CD4-positive, alpha-beta T cell treated with Interleukin-4 for 4 hours (primary cell): ENCODE measurements at regions not wholly inside any gene's neighbourhood (a gene's known extent, or its start where the extent isn't known, plus 50 kb on each side); places are given as distances from the start of the nearest gene placed in this dataset.
"Not testable (repeated sequence)": the region's sequence is repeated elsewhere in the genome, so short reads cannot be mapped to it uniquely, and the experiment has no call there.

Experiments used
- DNase-seq: peaks from one replicate; pipeline ENCODE4 v3.0.0-alpha.2; 2020

DNA sequence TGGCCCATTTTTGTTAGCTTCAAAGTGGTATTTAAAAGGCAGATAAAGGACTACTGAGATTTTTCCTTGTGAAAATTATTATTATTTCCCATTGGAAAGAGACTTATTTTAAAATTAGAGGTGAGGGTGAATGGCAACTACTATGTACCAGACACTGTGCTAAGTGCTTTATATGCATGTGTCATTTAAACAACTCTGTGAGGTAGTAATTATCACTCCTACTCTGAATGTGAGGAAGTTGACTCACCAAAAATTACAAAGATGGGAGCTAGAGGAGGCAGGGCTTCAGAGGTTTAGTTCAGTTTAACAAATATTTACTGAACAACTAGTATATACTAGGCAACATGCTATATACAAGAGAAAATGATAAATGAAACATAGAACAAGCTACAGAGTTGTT, 78.2 kb downstream of the MSL3 start:
- no peak for DNase-seq

GRCh38 chrX:11837437-11837836, 79.4 kb downstream of the MSL3 start:
- no peak for DNase-seq

- DNase-seq = no peak
Measured at GRCh38 chrX:11864171-11864570, 106.1 kb downstream of the MSL3 start.

DNA sequence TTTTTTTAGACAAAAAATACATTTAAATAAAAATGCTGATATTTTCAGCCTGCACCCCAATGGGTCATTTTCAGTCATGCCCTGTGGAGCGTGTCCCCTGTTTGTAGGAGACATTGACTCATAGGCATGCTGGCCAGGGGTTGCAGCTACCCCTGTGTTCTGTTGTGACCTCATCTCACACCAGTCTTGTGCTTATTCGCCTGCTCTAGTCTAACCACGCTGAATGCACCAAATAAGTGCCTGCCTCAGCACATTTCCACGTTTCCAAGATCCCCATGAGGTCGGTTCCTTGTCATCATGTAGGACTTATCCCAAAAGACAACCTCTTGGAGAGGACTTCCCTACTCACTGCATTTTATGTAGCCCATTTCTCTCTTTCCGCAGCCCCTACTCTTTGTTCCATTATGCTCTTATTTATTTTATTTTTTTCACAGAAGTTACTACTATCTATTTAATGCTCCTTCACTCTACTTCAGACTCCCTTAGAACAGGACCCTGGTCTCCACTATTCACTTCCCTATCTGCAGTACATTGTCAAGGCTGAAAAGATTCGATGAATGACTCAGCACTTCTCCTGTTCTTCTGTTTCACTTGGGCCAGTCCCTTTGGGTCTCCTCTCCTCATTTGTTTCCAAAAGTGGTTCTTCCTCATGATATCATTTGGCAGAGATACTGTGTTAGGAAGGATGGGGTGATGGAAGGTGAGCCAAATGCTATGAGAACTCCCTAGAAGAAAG, 109.7 kb downstream of the MSL3 start:
- DNase-seq = no peak

GRCh38 chrX:11870789-11871188, 112.8 kb downstream of the MSL3 start:
- no peak for DNase-seq

DNA sequence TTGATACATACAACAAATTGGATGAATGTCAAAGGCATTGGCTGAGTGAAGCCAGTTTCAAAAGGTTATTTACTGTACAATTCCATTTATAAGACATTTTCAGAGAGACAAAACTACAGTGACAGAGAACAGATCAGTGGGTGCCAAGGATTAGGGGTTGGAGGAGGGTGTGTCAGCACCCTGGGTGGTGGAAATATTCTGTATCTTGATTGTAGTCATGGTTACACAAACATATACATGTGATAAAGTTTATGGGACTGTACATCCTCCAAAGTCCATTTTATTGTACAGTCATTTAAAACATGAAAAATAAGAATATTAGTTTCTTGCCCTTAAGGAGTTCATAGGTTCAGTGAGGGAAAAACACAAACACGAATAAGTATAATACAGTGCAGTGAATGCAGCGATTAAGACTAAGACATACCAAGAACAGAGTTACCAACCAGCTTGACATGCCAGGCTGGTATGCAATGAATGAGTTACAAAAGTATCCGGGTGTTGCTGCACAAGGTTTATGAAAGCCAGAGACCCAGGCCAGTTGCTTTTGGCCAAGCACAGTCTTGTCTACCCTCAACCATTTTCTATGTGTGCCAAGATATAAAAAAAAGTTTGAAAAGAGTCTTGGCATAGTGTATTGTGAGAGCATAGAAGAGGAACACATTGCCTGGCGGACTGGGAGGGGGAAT, 123.6 kb downstream of the MSL3 start:
- no peak for DNase-seq

- DNase-seq = no peak
Measured at GRCh38 chrX:11886745-11887144, 128.7 kb downstream of the MSL3 start.

DNA sequence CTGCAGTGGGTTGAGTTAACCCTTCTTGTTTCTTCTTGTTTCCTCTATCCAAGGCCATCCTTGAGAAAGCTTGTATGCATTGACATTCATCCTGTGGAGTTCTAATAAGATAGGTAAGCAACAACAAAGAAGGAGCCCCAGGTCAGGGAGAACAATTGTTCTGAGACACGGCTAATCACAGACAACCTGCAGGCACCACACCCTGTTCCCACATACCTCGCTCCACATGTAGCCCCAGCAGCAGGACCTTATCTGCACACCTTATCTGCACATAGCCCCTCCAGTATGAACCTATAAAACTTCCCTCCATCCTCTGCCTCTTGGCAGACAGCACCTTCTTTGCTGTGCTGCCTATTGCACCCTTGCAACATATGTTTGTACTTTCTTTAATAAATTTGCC, 129.1 kb downstream of the MSL3 start:
- DNase-seq = no peak

DNA sequence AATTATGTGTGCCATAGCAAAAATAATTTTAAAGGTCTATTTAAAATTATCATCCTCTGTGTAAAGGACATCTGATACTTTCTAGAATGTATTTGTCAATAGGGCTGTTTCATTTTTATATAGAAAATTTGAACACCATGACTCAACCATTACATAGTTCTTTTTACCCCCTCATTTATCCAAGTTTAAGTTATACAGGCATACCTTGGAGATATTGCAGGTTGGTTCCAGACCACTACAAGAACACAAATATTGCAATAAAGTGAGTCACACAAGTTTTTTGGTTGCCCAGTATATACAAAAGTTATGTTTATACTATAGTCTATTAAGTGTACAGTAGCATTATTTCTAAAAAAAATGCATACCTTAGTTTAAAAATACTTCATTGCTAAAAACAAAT, 130.4 kb downstream of the MSL3 start:
- DNase-seq = no peak

DNA sequence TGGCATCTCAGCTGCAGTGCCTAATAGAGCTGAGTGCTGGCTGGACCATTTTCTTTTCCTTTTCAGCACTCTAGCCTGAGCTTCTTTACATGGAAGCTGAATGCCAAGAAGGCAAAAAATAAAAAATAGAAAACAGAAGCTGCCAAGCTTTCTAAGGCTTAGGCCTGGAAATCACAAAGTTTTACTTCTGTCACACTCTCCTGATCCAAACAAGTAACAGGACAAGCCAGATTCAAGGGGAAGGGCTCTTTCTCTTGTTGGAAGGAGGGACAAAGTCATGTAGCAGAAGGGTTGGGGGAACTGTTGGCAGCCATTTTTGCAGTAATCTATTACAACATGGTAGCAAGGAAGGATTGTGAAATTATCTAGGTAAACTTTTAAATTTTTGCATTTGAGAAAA, 131.8 kb downstream of the MSL3 start:
- DNase-seq = no peak

DNA sequence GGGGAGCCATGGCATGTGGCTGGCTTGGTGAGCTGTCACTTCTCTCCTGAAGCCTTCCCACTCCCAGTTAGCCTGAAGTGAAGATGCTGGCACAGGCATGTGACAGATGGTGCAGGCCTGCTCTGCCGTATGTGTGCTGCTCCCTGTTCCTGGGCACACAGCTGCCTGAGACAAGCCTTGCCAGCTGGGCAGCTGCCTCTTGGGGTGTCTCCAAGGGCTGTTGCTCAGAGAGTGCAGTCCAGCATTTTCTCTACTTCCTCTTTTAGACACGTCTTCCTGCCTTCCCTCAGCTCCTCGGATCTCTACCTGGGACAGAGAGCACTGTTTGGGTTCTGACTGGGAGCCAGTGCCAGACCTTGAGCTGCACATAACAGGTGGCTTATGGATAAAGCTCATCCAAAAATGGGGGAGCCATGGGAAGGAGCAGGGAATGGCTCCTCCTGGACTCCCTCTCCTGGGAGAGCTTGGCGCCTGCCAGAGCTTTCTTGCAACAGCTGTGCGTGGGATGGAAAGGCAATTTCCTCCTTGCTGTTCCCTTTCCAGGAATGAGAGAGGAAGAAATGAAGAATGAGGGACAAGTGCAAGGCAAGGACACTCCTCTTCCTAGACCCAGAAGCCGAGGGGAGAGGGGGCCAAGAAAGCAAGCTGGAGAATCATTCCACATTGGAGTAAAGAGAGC, 132.9 kb downstream of the MSL3 start:
- no peak for DNase-seq

DNA sequence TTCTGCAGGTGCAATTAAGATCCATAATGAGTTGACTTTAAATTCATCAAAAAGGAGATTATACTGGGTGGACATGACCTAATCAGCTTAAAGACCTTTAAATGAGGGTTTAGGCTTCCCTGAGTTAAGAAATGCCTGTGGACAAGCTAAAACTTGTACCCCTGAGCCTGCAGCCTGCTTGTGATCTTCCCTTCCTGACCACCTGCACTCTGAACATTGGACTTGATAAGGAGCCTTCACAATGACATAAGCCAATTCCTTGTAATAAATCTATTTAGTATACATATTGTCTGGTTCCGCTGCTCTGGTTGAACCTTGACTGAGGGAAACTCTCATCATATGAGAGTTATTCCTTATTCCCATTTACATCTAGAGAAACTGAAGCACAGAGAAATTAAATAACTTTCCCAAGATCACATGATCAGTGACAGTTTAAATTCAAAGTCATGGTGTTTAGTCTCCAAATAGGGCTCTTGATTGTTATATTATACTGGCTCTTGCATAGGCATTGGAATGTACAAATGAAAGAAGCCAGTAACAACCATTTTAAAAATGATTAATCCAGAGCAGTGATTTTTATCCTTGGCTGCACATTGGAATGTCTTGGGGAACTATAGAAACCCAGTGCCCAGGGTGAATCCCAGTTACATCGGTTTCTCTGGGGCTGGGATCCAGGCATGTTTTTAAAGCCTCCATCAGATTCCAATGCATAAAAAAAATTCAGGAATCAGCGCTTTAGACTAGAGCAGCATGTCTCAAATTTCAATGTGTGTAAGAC, 136.1 kb downstream of the MSL3 start:
- DNase-seq = no peak

DNA sequence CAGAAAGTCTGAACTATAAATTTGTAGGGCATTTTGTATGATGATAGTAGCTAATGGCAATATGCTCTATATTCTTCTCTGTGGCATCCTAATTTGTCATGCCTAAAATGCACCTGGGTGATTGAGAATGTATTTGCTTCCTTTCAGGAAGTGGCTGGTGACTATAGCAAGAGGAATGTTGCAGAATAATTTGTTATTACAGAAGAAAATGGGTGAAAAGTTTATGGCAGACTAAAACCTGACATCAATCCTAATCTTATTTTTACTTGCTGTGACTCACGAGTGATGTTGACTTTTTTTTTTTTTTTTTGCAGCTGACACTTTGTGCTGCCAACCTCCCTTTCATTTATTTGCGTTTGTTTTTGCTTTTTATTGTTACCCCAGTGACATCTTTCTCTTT, 141.1 kb downstream of the MSL3 start:
- no peak for DNase-seq

- not testable (repeated sequence) for DNase-seq
Measured at GRCh38 chrX:11905933-11906332, 147.9 kb downstream of the MSL3 start.

GRCh38 chrX:11908371-11908770, 150.3 kb downstream of the MSL3 start:
- peak; percentile 19 for DNase-seq

GRCh38 chrX:11913001-11913400, 155.0 kb downstream of the MSL3 start:
- DNase-seq = no peak

DNA sequence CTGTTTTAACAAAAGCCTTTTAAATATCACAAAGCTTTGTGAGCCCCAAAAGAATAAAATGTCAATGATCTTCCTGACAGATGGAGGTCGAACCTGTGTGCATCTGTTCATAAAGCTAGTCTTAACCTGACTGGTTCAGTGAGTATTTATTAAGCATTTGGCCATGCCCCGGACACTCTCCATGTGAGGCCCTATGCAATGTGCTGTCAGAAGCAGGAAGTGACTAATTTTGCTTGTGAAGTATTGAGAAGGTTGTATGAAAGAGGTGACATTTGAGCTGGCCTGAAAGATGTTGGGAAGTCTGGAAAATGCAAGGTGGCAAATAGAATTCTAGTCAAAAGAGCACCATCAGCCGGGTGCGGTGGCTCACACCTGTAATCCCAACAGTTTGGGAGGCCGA, 171.4 kb downstream of the MSL3 start:
- no peak for DNase-seq

DNA sequence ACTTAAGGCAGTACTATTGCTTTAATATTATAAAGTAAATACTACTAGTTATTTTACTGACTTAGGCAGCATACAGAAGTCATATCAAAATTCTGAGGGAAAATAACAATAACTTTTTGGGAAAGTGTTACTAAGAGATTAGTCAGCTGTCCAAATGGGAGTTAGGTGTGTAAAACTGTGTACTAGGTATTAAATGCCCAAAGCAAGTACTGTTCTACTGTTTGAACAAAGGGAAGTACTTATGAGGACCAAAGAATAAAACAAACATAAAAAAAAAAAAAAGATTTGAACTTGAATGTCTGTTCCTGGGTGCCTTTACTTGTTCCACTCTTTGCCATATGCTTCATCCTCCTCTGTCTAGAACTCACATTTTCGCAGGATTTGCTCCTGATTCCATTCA, 174.4 kb downstream of the MSL3 start:
- DNase-seq = no peak

DNA sequence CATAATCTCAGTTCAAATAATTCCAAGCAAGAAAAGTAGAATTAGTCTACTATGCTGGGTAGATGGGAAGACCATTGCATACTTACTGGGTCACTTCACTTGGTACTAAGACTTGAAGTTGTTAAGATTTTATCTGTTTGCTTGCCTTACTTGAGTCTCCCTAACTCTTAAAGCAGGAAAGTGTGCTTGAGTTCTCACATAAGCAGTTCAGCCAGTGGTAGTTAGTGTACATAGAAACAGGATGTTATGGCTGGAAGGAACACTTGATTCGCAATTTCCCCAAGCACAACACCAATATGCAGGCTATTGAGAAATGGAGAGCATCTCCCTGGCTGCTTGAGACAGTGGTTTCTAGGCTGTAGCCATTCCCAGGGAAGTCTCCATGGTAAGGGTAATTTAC, 176.1 kb downstream of the MSL3 start:
- no peak for DNase-seq

GRCh38 chrX:11941571-11941970, 183.5 kb downstream of the MSL3 start:
- DNase-seq = no peak

DNA sequence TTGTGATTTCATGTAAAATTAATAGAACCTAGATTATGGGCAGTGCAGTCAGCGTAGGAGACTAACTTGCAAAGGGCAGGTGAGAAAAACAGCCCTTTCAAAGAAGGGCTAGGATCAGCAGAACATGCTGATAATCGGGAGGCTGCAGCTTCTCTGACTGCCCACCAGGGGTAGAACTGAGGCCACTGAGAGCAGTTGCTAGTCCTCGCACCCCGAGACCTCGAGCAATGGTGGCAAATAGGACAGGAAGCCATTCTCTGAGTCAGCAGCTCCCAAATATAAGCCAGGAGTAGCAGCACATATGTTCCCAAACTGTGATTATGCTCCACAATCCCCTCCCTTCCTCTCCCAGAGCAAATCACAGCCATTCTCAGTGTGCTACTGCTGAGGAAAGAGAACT, 186.5 kb downstream of the MSL3 start:
- no peak for DNase-seq

DNA sequence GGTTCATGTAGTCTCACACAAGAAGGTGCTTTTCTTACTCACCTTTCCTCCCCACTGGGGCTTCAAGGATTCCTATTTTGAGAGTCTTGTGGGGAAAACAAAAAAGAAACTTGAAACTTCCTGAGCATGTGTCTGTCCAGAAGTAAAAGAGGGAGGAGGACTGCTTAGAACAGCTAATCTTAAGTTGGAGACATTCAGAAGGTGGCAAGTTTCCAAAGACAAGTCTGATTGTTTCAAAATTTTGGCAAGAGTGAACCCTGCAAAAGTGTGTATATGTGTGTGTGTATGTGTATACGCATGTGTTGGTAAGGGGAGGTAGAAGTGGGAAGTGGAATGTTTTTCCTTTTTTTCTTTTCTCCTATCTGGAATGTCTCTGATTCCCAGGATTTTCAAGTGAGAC, 189.0 kb upstream of the FRMPD4 start:
- no peak for DNase-seq

DNA sequence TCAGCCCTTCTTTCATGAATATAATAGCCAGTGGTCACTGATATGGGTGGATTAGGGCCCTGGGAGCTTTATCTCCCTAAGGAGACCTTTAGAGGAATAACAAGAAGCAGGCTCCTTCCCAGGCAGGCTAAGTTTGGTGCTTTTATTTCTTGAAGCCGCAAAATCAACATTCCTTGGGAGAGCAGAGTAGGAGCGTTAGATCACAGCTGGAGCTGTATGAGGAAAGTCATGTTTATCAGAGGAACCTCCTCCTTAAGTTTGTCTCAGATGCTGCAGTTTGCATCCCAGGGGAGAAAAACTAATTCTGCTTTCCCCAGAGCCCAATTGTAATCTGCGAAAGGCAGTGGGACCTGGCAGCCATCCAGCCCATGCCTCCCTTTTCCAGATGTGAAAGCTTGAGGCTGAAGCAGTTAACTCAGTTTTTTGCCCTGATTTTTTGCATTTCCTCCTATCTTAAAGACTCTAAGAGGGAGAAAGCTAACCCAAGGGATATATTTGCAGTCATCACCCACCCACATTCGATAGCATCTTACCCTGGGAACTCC, 186.0 kb upstream of the FRMPD4 start:
- no peak for DNase-seq
